ENCODE measurements at regions not wholly inside any gene's neighbourhood (a gene's known extent, or its start where the extent isn't known, plus 50 kb on each side); places are given as distances from the start of the nearest gene placed in this dataset.

GRCh38 chr2:40783704-40784103 lies 331.8 kb upstream of the SLC8A1 start:
- TF ChIP-seq CTCF (IDR thresholded peaks at IDR 0.05; ENCODE audit: insufficient read depth, low read length): no peak
- no peak for TF ChIP-seq POLR2AphosphoS5 (IDR thresholded peaks at IDR 0.05; ENCODE audit: low read depth)
- no peak for TF ChIP-seq REST (IDR thresholded peaks at IDR 0.05; ENCODE audit: insufficient replicate concordance, low read depth)

All from HL-60 (cell line).